ENCODE measurements at regions not wholly inside any gene's neighbourhood (a gene's known extent, or its start where the extent isn't known, plus 50 kb on each side); places are given as distances from the start of the nearest gene placed in this dataset.

DNA sequence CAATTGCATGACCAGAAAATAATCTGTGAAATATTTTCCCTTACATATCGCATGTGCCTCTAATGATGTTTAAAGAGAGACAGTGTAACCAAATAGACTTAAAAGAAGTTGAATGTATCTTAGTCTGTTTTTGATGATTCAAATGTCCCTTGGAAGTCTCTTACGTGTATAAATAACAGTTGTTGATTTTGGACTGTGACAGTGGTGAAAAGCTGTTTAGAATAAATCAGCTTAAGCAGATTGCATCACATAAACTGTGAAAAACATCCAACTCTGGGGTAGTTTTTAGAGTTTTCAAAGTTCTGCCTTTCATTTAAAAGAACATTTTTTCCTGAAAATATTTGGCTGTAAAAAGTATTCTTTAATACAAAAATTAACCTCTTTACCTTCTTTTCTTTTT is 301.1 kb downstream of the PRR16 start:
- Histone ChIP-seq H3K18ac (ENCODE audit: low read depth, low read length) (no peak overlapping the region), H2AK9ac (replicated peaks; ENCODE audit: low read depth, low read length, poor library complexity) (no peak overlapping the region), H3K36me3 (ENCODE audit: control insufficient read depth, insufficient read depth, low read length) (no peaks in the 10 kb centered on the region), H3K27me3 (ENCODE audit: control insufficient read depth, insufficient read depth, low read length) (no peaks in the 10 kb centered on the region), H3K14ac (replicated peaks; ENCODE audit: low read depth, low read length) (no peak overlapping the region), H3K4me1 (ENCODE audit: control insufficient read depth, insufficient read depth, low read length) (no peaks in the 10 kb centered on the region), H2AFZ (replicated peaks; ENCODE audit: low read length, poor library complexity) (no peak overlapping the region), H3K9ac (ENCODE audit: low read depth, low read length) (no peak overlapping the region), H3K79me1 (ENCODE audit: low read depth in 1 of 2, low read length in 2 of 2) (no peaks in the 10 kb centered on the region), H3K4me2 (ENCODE audit: low read depth, low read length) (no peak overlapping the region), H3K4me3 (ENCODE audit: insufficient read depth, low read depth, low read length) (no peak overlapping the region), H2AK5ac (ENCODE audit: low read depth, low read length) (no peak overlapping the region), H4K5ac (ENCODE audit: low read depth, low read length) (no peak overlapping the region), H2BK120ac (ENCODE audit: low read depth, low read length) (no peak overlapping the region), H3K27ac (ENCODE audit: insufficient read depth, low read length) (no peak overlapping the region), H3K9me3 (ENCODE audit: control insufficient read depth, insufficient read depth, low read length) (no peaks in the 10 kb centered on the region), H2BK20ac (ENCODE audit: low read depth, low read length) (no peak overlapping the region), H2BK15ac (ENCODE audit: low read depth, low read length) (no peak overlapping the region), H3K23ac (ENCODE audit: low read depth, low read length) (no peak overlapping the region), H3K9me1 (ENCODE audit: insufficient read depth, low read length) (no peaks in the 10 kb centered on the region), H3K56ac (ENCODE audit: extremely low read depth, insufficient read depth, low read length) (no peak overlapping the region), H2BK5ac (ENCODE audit: low read depth, low read length, poor library complexity, severe bottlenecking) (no peak overlapping the region), H4K20me1 (ENCODE audit: insufficient read depth, low read length) (no peaks in the 10 kb centered on the region), H4K91ac (ENCODE audit: insufficient read depth, low read depth, low read length) (no peak overlapping the region), H4K8ac (ENCODE audit: low read depth in 2 of 2, low read length in 2 of 2) (no peak overlapping the region), H3K4ac (ENCODE audit: low read depth, low read length) (no peak overlapping the region)
- WGBS, 2 experiments (ENCODE audit: extremely low coverage in 2 of 2, insufficient read length in 1 of 2), result no CpG with 5 or more reads among the region's 2 CpGs
- dilution Hi-C loops (cut with HindIII; ENCODE audit: low sequenced_read_pairs, unreplicated experiment), result no loop called here
- TF ChIP-seq CEBPB (IDR thresholded peaks at IDR 0.05; ENCODE audit: low read depth, low read length), result peak; percentile 55
- TF ChIP-seq RAD21 (IDR thresholded peaks at IDR 0.05; ENCODE audit: low read length), result no peak
- ChIA-PET POLR2A (ENCODE audit: unreplicated experiment) (no interaction called here), CTCF (interaction anchor here (0.7 kb wide), 1 partner anchor 18 kb away, joined by 3 read pairs; no protein-coding TSS in a partner anchor)
- ATAC-seq (ENCODE audit: low read depth), result no peak; the same call in 1 of the 2 replicates
- in situ Hi-C loops (cut with MboI; ENCODE audit: low sequenced_read_pairs), result no loop called here
- intact Hi-C loops (cut with micrococcal nuclease), result no loop called here
- no TSS peak for BruUV-seq (replicated peaks)
- peak; percentile 39 for DNase-seq

All from IMR-90 (cell line).